ENCODE measurements at regions not wholly inside any gene's neighbourhood (a gene's known extent, or its start where the extent isn't known, plus 50 kb on each side); places are given as distances from the start of the nearest gene placed in this dataset.

DNA sequence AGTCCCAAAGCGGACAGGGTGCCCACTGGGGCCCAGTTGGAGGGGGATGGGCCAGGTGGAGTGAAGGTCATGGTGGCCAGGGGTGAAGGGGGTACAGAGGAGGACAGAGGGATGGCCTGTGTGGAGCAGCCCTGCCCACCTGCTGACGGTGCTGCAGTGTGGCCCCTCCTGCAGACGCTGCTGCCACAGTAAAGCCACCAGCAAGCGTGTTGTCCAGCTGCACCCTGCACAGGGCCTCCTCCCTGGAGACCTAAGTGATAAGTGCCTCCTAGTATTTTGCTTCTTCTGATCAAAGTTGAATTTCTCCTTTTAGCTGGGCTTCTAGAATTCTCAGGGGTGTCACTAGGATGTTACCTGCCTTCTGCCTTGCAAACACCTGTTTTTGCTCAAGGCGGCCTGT is 299.3 kb upstream of the IRX4 start:
- no peaks in the 10 kb centered on the region for H3K4me1 ChIP-seq (ENCODE audit: low read depth)
- DNase-seq (no peak), ATAC-seq (no peak)
- H3K4me3 ChIP-seq, result no peak overlapping the region
- H3K9me3 ChIP-seq, result no peaks in the 10 kb centered on the region
- no peaks in the 10 kb centered on the region for H3K36me3 ChIP-seq (ENCODE audit: low read depth)
- intact Hi-C loops (cut with DNase I, micrococcal nuclease), result no loop called here
- TF ChIP-seq, protein P1, sequence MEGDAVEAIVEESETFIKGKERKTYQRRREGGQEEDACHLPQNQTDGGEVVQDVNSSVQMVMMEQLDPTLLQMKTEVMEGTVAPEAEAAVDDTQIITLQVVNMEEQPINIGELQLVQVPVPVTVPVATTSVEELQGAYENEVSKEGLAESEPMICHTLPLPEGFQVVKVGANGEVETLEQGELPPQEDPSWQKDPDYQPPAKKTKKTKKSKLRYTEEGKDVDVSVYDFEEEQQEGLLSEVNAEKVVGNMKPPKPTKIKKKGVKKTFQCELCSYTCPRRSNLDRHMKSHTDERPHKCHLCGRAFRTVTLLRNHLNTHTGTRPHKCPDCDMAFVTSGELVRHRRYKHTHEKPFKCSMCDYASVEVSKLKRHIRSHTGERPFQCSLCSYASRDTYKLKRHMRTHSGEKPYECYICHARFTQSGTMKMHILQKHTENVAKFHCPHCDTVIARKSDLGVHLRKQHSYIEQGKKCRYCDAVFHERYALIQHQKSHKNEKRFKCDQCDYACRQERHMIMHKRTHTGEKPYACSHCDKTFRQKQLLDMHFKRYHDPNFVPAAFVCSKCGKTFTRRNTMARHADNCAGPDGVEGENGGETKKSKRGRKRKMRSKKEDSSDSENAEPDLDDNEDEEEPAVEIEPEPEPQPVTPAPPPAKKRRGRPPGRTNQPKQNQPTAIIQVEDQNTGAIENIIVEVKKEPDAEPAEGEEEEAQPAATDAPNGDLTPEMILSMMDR (IDR thresholded peaks at IDR 0.05), result no peak

GRCh38 chr5:2181557-2181956 is 298.8 kb upstream of the IRX4 start:
- TF ChIP-seq, protein P1 (IDR thresholded peaks at IDR 0.05), result no peak
- no peaks in the 10 kb centered on the region for H3K36me3 ChIP-seq (ENCODE audit: low read depth)
- H3K4me3 ChIP-seq, result no peak overlapping the region
- ATAC-seq (no peak), DNase-seq (no peak)
- no peaks in the 10 kb centered on the region for H3K9me3 ChIP-seq
- no peaks in the 10 kb centered on the region for H3K4me1 ChIP-seq (ENCODE audit: low read depth)
- intact Hi-C loops (cut with DNase I, micrococcal nuclease), result no loop called here

DNA sequence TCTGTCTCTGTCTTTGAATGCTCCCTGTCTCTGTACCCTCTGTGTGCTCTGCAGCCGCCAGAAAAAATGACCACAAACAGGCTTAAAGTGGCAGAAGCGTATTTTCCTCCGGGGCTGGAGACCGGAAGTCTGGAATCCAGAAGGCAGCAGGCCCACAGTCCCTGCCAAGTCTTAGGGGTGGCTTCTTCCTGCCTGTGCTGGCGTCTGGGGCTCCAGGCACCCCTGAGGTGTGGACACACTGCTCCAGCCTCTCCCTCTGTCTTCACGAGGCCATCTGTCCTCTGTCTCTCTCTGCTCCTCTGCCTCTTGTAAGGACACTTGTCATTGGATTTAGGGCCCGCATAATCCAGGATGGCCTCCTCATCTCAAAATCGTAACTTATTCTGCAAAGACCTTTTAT is 298.4 kb upstream of the IRX4 start:
- TF ChIP-seq, protein P1 (IDR thresholded peaks at IDR 0.05), result no peak
- H3K4me1 ChIP-seq (ENCODE audit: low read depth), result no peaks in the 10 kb centered on the region
- no peaks in the 10 kb centered on the region for H3K9me3 ChIP-seq
- ATAC-seq (no peak), DNase-seq (no peak)
- intact Hi-C loops (cut with DNase I, micrococcal nuclease), result no loop called here
- no peaks in the 10 kb centered on the region for H3K36me3 ChIP-seq (ENCODE audit: low read depth)
- no peak overlapping the region for H3K4me3 ChIP-seq

DNA sequence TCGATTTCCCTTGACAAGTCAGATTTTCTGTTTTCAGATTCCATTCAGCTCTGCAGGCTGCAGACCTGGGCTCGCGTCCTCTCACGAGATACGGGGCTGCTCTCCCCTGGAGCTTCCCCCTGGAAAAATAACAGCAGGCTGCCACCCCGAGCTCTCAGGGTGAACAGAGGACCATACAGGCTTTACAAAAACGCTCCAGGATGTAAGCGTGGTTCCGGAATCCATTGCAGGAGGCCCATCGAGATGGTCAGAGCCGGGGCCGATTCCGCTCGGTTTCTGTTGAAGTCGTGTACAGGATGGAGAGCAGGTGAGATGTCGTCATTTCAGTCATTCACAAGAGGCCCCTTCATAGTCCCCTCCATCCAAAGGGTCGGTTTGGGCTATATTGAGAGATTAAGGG is 297.7 kb upstream of the IRX4 start:
- Histone ChIP-seq H3K36me3 (ENCODE audit: low read depth) (no peaks in the 10 kb centered on the region), H3K4me3 (no peak overlapping the region), H3K9me3 (no peaks in the 10 kb centered on the region), H3K4me1 (ENCODE audit: low read depth) (no peaks in the 10 kb centered on the region)
- intact Hi-C loops (cut with DNase I, micrococcal nuclease), result no loop called here
- TF ChIP-seq, protein P1 (IDR thresholded peaks at IDR 0.05), result no peak
- DNase-seq, result no peak
- ATAC-seq, result no peak

DNA sequence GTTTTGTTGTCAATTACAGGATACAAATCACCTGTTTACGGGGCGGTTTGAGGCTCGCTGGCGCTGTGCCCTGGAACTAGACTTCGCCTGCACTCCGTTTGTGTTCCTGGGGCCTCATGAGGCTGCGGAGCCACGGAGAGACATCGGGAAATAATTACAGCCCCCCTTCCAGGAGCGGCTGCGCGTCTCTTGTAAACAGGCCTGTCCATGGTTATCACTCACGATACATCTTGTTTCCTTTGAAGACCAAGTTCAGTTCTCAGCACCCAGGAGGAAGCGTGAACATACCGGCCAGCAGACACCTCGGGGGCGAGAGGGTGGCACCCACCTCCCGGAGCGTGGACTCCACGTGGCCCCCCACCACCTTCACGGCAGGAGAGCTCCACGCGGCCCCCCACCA is 297.1 kb upstream of the IRX4 start:
- Histone ChIP-seq H3K9me3 (no peaks in the 10 kb centered on the region), H3K4me3 (no peak overlapping the region), H3K36me3 (ENCODE audit: low read depth) (no peaks in the 10 kb centered on the region), H3K4me1 (ENCODE audit: low read depth) (no peaks in the 10 kb centered on the region)
- DNase-seq, result no peak
- intact Hi-C loops (cut with DNase I, micrococcal nuclease), result no loop called here
- ATAC-seq, result no peak
- TF ChIP-seq, protein P1 (IDR thresholded peaks at IDR 0.05), result no peak

DNA sequence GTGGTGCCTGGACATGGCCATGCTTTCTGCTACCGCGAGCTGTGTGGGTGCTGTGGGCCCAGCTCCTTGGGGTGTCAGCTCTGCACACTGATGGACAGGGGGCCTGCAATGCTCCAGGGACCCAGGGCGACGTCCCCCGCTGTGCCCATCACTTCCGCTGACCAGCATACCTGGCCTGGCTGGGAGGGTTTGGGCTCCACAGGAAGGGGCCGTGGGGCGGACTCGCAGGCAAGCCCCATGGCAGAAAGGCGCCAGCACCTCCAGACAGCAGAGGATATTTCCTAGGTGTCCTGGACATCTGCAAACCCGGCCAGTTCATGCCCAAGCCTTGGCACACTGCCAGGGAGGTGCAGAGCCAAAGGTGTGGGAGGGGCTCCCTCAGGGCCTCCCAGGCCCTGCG is 295.8 kb upstream of the IRX4 start:
- H3K9me3 ChIP-seq, result no peaks in the 10 kb centered on the region
- H3K4me3 ChIP-seq, result no peak overlapping the region
- intact Hi-C loops (cut with DNase I, micrococcal nuclease), result no loop called here
- DNase-seq, result no peak
- no peaks in the 10 kb centered on the region for H3K36me3 ChIP-seq (ENCODE audit: low read depth)
- no peak for ATAC-seq
- TF ChIP-seq, protein P1 (IDR thresholded peaks at IDR 0.05), result no peak
- H3K4me1 ChIP-seq (ENCODE audit: low read depth), result no peaks in the 10 kb centered on the region

All from mucosa of descending colon (tissue), 3 donors.